ENCODE measurements at regions not wholly inside any gene's neighbourhood (a gene's known extent, or its start where the extent isn't known, plus 50 kb on each side); places are given as distances from the start of the nearest gene placed in this dataset.

DNA sequence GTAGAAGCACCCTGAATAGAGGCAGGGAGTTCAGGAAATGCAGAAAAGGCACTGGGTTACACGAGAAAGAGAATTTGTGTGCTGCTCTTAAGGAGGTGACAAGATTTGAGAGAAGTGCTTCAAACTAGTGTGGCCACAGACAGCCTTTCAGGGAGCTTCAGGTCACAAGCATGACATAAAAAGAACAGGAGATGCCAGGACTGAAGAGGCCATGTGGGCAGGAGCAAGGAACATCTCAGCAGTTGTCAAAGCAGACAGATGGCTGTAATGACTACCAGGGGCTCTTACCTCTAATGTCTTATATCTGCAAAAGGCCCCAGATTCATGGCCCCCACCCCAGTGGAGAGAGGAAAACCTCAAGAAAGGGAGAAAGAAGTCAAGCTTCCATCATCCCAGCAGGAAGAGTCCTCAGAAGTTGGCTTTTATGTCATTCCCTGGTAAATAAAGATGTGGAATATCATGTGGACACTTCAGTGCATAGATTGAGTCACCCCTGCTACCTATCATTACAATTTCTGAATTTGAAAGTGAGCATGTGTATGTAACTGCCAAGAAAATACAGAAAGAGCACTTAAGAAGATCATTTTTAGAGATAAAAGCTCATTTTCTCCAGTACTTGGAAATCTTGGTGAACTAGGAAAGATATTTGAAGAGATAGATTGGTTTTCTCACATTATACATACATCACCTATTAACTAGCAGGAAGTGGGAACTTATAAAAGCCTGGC is 214.4 kb upstream of the RORB start:
- H3K4me2 ChIP-seq (ENCODE audit: insufficient read depth, low read length), result no peak overlapping the region
- no peak overlapping the region for H3K27ac ChIP-seq (ENCODE audit: insufficient read depth, low read depth, low read length)
- no peaks in the 10 kb centered on the region for H3K9me1 ChIP-seq (replicated peaks; ENCODE audit: control insufficient read depth, extremely low read depth, insufficient read depth, low read length)
- no peaks in the 10 kb centered on the region for H3K9me3 ChIP-seq (replicated peaks; ENCODE audit: control insufficient read depth, insufficient read depth, low read length)
- BruUV-seq (replicated peaks), result no TSS peak
- no peaks in the 10 kb centered on the region for H3K79me2 ChIP-seq (ENCODE audit: control insufficient read depth, insufficient read depth, low read length)
- H4K20me1 ChIP-seq (replicated peaks; ENCODE audit: control insufficient read depth, extremely low read depth, insufficient read depth, low read length), result no peaks in the 10 kb centered on the region
- no peak for FAIRE-seq
- no peak overlapping the region for H3K4me3 ChIP-seq (replicated peaks in 1 of 3; ENCODE audit: insufficient read depth in 1 of 3, low read depth in 1 of 3, low read length in 3 of 3)
- dilution Hi-C loops (cut with MboI; ENCODE audit: extremely low pct_ligation_motif_present, low sequenced_read_pairs), result no loop called here
- no peaks in the 10 kb centered on the region for H3K27me3 ChIP-seq (ENCODE audit: control insufficient read depth in 2 of 2, insufficient read depth in 2 of 2, low read length in 2 of 2)
- H2AFZ ChIP-seq (ENCODE audit: low read depth, low read length), result no peak overlapping the region
- intact Hi-C loops (cut with micrococcal nuclease), result no loop called here
- no peak overlapping the region for H3K9ac ChIP-seq (replicated peaks; ENCODE audit: extremely low read depth, insufficient read depth, low read length)
- DNase-seq (ENCODE audit: low read depth, low spot score), result no peak
- H3K4me1 ChIP-seq (ENCODE audit: control insufficient read depth, extremely low read depth, insufficient read depth, low read length), result no peaks in the 10 kb centered on the region
- POLR2A ChIA-PET, result no interaction called here
- CTCF ChIA-PET, result interaction anchor here (0.6 kb wide), 1 partner anchor 416 kb away, joined by 4 read pairs; no protein-coding TSS in a partner anchor
- TF ChIP-seq POLR2AphosphoS5 (IDR thresholded peaks at IDR 0.05; ENCODE audit: insufficient read depth, low read depth, low read length) (no peak), GATA2 (IDR thresholded peaks at IDR 0.05; ENCODE audit: insufficient read depth, insufficient read length, low read depth, low read length) (no peak), FOS (IDR thresholded peaks at IDR 0.05; ENCODE audit: borderline replicate concordance, insufficient read depth, low read length) (no peak), MYC (IDR thresholded peaks at IDR 0.05; ENCODE audit: low read depth, low read length) (no peak), JUN (IDR thresholded peaks at IDR 0.05; ENCODE audit: borderline replicate concordance, insufficient read depth, insufficient read length, low read depth) (no peak), EZH2 (IDR thresholded peaks at IDR 0.05; ENCODE audit: borderline replicate concordance, low read depth, low read length, severe bottlenecking) (no peak), POLR2A (IDR thresholded peaks at IDR 0.05; ENCODE audit: low read depth, low read length) (no peak)
- TF ChIP-seq, protein P1, sequence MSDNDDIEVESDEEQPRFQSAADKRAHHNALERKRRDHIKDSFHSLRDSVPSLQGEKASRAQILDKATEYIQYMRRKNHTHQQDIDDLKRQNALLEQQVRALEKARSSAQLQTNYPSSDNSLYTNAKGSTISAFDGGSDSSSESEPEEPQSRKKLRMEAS (IDR thresholded peaks at IDR 0.05; ENCODE audit: insufficient read depth, insufficient read length), result no peak
- TF ChIP-seq, protein P2, sequence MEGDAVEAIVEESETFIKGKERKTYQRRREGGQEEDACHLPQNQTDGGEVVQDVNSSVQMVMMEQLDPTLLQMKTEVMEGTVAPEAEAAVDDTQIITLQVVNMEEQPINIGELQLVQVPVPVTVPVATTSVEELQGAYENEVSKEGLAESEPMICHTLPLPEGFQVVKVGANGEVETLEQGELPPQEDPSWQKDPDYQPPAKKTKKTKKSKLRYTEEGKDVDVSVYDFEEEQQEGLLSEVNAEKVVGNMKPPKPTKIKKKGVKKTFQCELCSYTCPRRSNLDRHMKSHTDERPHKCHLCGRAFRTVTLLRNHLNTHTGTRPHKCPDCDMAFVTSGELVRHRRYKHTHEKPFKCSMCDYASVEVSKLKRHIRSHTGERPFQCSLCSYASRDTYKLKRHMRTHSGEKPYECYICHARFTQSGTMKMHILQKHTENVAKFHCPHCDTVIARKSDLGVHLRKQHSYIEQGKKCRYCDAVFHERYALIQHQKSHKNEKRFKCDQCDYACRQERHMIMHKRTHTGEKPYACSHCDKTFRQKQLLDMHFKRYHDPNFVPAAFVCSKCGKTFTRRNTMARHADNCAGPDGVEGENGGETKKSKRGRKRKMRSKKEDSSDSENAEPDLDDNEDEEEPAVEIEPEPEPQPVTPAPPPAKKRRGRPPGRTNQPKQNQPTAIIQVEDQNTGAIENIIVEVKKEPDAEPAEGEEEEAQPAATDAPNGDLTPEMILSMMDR (IDR thresholded peaks at IDR 0.05; ENCODE audit: extremely low read depth in 1 of 2, insufficient read depth in 1 of 2, low read depth in 1 of 2, low read length in 2 of 2), result no peak
- no peaks in the 10 kb centered on the region for H3K36me3 ChIP-seq (ENCODE audit: control insufficient read depth in 2 of 2, extremely low read depth in 1 of 2, insufficient read depth in 2 of 2, low read length in 2 of 2)

Measured in endothelial cell of umbilical vein (primary cell).